CD4-positive, alpha-beta T cell treated with Interleukin-17A for 4 hours (primary cell): ENCODE measurements at regions not wholly inside any gene's neighbourhood (a gene's known extent, or its start where the extent isn't known, plus 50 kb on each side); places are given as distances from the start of the nearest gene placed in this dataset.

Experiments
- DNase-seq: peaks from one replicate; pipeline ENCODE4 v3.0.0-alpha.2; 2020; ENCODE audit warnings: mixed read lengths

GRCh38 chr10:94198324-94198723 lies 164.4 kb downstream of the NOC3L start:
- no peak for DNase-seq

GRCh38 chr10:94199565-94199964 lies 163.2 kb downstream of the NOC3L start:
- no peak for DNase-seq

- no peak for DNase-seq
Measured at GRCh38 chr10:94200146-94200837, 162.4 kb downstream of the NOC3L start.

GRCh38 chr10:94205396-94205831 lies 157.3 kb downstream of the NOC3L start:
- DNase-seq: no peak

- DNase-seq: no peak
Measured at GRCh38 chr10:94206176-94206575, 156.6 kb downstream of the NOC3L start.

- no peak for DNase-seq
Measured at GRCh38 chr10:94208315-94208714, 154.4 kb downstream of the NOC3L start.

GRCh38 chr10:94210440-94211168 lies 152.1 kb downstream of the NOC3L start:
- DNase-seq: no peak

GRCh38 chr10:94211169-94211510 lies 151.6 kb downstream of the NOC3L start:
- DNase-seq: no peak

- no peak for DNase-seq
Measured at GRCh38 chr10:94213001-94213530, 149.7 kb downstream of the NOC3L start.

- DNase-seq: no peak
Measured at GRCh38 chr10:94213980-94214379, 148.8 kb downstream of the NOC3L start.

- DNase-seq: no peak
Measured at GRCh38 chr10:94214481-94214893, 148.3 kb downstream of the NOC3L start.

GRCh38 chr10:94216201-94216600 lies 146.5 kb downstream of the NOC3L start:
- no peak for DNase-seq

- DNase-seq: no peak
Measured at GRCh38 chr10:94217411-94217810, 145.3 kb downstream of the NOC3L start.

- no peak for DNase-seq
Measured at GRCh38 chr10:94218493-94219183, 144.1 kb downstream of the NOC3L start.

GRCh38 chr10:94219829-94220228 lies 142.9 kb downstream of the NOC3L start:
- DNase-seq: no peak

- no peak for DNase-seq
Measured at GRCh38 chr10:94220717-94221116, 142.0 kb downstream of the NOC3L start.

- no peak for DNase-seq
Measured at GRCh38 chr10:94223702-94224370, 138.9 kb downstream of the NOC3L start.

GRCh38 chr10:94224656-94225055 lies 138.1 kb downstream of the NOC3L start:
- DNase-seq: no peak

- DNase-seq: no peak
Measured at GRCh38 chr10:94225589-94225988, 137.2 kb downstream of the NOC3L start.

GRCh38 chr10:94230134-94230785 lies 132.5 kb downstream of the NOC3L start:
- DNase-seq: no peak

- no peak for DNase-seq
Measured at GRCh38 chr10:94232711-94233383, 129.9 kb downstream of the NOC3L start.

GRCh38 chr10:94235461-94235860 lies 127.3 kb downstream of the NOC3L start:
- no peak for DNase-seq
